ENCODE measurements at regions not wholly inside any gene's neighbourhood (a gene's known extent, or its start where the extent isn't known, plus 50 kb on each side); places are given as distances from the start of the nearest gene placed in this dataset.

GRCh38 chr5:163604013-163604412 lies 98.6 kb downstream of the MAT2B start:
- ATAC-seq (no peak), DNase-seq (no peak)
- ChIA-PET CTCF (no interaction called here), POLR2A (no interaction called here)
- no peaks in the 10 kb centered on the region for H3K9me3 Mint-ChIP-seq (ENCODE audit: insufficient read depth)
- no peak overlapping the region for H3K27ac Mint-ChIP-seq
- peaks cover 5% of the 10 kb centered on the region for H3K27me3 Mint-ChIP-seq (ENCODE audit: low read depth)
- H3K4me1 Mint-ChIP-seq (ENCODE audit: low read depth) = no peaks in the 10 kb centered on the region
- no peak overlapping the region for H3K4me3 Mint-ChIP-seq
- no peaks in the 10 kb centered on the region for H3K36me3 Mint-ChIP-seq (ENCODE audit: low read depth)

GRCh38 chr5:163607256-163607655 lies 101.8 kb downstream of the MAT2B start:
- ATAC-seq (no peak), DNase-seq (no peak)
- POLR2A ChIA-PET = no interaction called here
- Mint-ChIP-seq H3K27ac (no peak overlapping the region), H3K36me3 (ENCODE audit: low read depth) (no peaks in the 10 kb centered on the region), H3K4me3 (no peak overlapping the region), H3K4me1 (ENCODE audit: low read depth) (no peaks in the 10 kb centered on the region), H3K27me3 (ENCODE audit: low read depth) (peaks cover 5% of the 10 kb centered on the region), H3K9me3 (ENCODE audit: insufficient read depth) (no peaks in the 10 kb centered on the region)
- CTCF ChIA-PET = no interaction called here

GRCh38 chr5:163608621-163609020 lies 103.2 kb downstream of the MAT2B start:
- ATAC-seq (no peak), DNase-seq (no peak)
- Mint-ChIP-seq H3K4me1 (ENCODE audit: low read depth) (no peaks in the 10 kb centered on the region), H3K4me3 (no peak overlapping the region), H3K36me3 (ENCODE audit: low read depth) (no peaks in the 10 kb centered on the region), H3K27me3 (ENCODE audit: low read depth) (peaks cover 5% of the 10 kb centered on the region), H3K27ac (no peak overlapping the region), H3K9me3 (ENCODE audit: insufficient read depth) (no peaks in the 10 kb centered on the region)
- ChIA-PET POLR2A (interaction anchor here (1.1 kb wide), 1 partner anchor 72 kb away, joined by 3 read pairs; no protein-coding TSS in a partner anchor), CTCF (no interaction called here)

- POLR2A ChIA-PET = no interaction called here
- no peaks in the 10 kb centered on the region for H3K4me1 Mint-ChIP-seq (ENCODE audit: low read depth)
- no peak overlapping the region for H3K4me3 Mint-ChIP-seq
Observed at GRCh38 chr5:163609910-163610309, 104.5 kb downstream of the MAT2B start.

GRCh38 chr5:163612358-163613149 lies 107.1 kb downstream of the MAT2B start:
- Mint-ChIP-seq H3K4me3 (no peak overlapping the region), H3K36me3 (ENCODE audit: low read depth) (no peaks in the 10 kb centered on the region), H3K27ac (no peak overlapping the region), H3K4me1 (ENCODE audit: low read depth) (no peaks in the 10 kb centered on the region), H3K27me3 (ENCODE audit: low read depth) (no peaks in the 10 kb centered on the region), H3K9me3 (ENCODE audit: insufficient read depth) (no peaks in the 10 kb centered on the region)
- ATAC-seq = no peak
- DNase-seq = no peak
- CTCF ChIA-PET = no interaction called here
- POLR2A ChIA-PET = no interaction called here

More at GRCh38 chr5:163609910-163610309, 104.5 kb downstream of the MAT2B start:
- DNase-seq = no peak
- Mint-ChIP-seq H3K27me3 (ENCODE audit: low read depth) (peaks cover 5% of the 10 kb centered on the region), H3K27ac (no peak overlapping the region), H3K36me3 (ENCODE audit: low read depth) (no peaks in the 10 kb centered on the region), H3K9me3 (ENCODE audit: insufficient read depth) (no peaks in the 10 kb centered on the region)
- ATAC-seq = no peak
- CTCF ChIA-PET = no interaction called here

GRCh38 chr5:163613150-163613442 lies 107.7 kb downstream of the MAT2B start:
- ChIA-PET POLR2A (no interaction called here), CTCF (no interaction called here)
- ATAC-seq = no peak
- Mint-ChIP-seq H3K36me3 (ENCODE audit: low read depth) (no peaks in the 10 kb centered on the region), H3K4me1 (ENCODE audit: low read depth) (no peaks in the 10 kb centered on the region), H3K9me3 (ENCODE audit: insufficient read depth) (no peaks in the 10 kb centered on the region), H3K27ac (no peak overlapping the region), H3K27me3 (ENCODE audit: low read depth) (no peaks in the 10 kb centered on the region), H3K4me3 (no peak overlapping the region)
- no peak for DNase-seq

- DNase-seq (no peak), ATAC-seq (no peak)
- H3K27ac Mint-ChIP-seq = no peak overlapping the region
- no peaks in the 10 kb centered on the region for H3K36me3 Mint-ChIP-seq (ENCODE audit: low read depth)
- ChIA-PET POLR2A (no interaction called here), CTCF (no interaction called here)
- H3K4me3 Mint-ChIP-seq = no peak overlapping the region
- no peaks in the 10 kb centered on the region for H3K27me3 Mint-ChIP-seq (ENCODE audit: low read depth)
- no peaks in the 10 kb centered on the region for H3K4me1 Mint-ChIP-seq (ENCODE audit: low read depth)
- no peaks in the 10 kb centered on the region for H3K9me3 Mint-ChIP-seq (ENCODE audit: insufficient read depth)
Observed at GRCh38 chr5:163614787-163615186, 109.4 kb downstream of the MAT2B start.

GRCh38 chr5:163619273-163619934 lies 114.0 kb downstream of the MAT2B start:
- no peaks in the 10 kb centered on the region for H3K4me1 Mint-ChIP-seq (ENCODE audit: low read depth)
- no peak overlapping the region for H3K4me3 Mint-ChIP-seq
- ChIA-PET POLR2A (no interaction called here), CTCF (no interaction called here)
- H3K9me3 Mint-ChIP-seq (ENCODE audit: insufficient read depth) = no peaks in the 10 kb centered on the region
- no peaks in the 10 kb centered on the region for H3K36me3 Mint-ChIP-seq (ENCODE audit: low read depth)
- H3K27ac Mint-ChIP-seq = no peak overlapping the region
- DNase-seq (no peak), ATAC-seq (no peak)
- no peaks in the 10 kb centered on the region for H3K27me3 Mint-ChIP-seq (ENCODE audit: low read depth)

- Mint-ChIP-seq H3K9me3 (ENCODE audit: insufficient read depth) (no peaks in the 10 kb centered on the region), H3K27me3 (ENCODE audit: low read depth) (no peaks in the 10 kb centered on the region)
Observed at GRCh38 chr5:163619951-163620350, 114.5 kb downstream of the MAT2B start.

GRCh38 chr5:163622799-163623198 lies 117.4 kb downstream of the MAT2B start:
- ChIA-PET POLR2A (no interaction called here), CTCF (no interaction called here)
- H3K36me3 Mint-ChIP-seq (ENCODE audit: low read depth) = no peaks in the 10 kb centered on the region
- H3K27ac Mint-ChIP-seq = no peak overlapping the region
- ATAC-seq (no peak), DNase-seq (no peak)
- H3K27me3 Mint-ChIP-seq (ENCODE audit: low read depth) = no peaks in the 10 kb centered on the region
- H3K4me3 Mint-ChIP-seq = no peak overlapping the region
- H3K4me1 Mint-ChIP-seq (ENCODE audit: low read depth) = no peaks in the 10 kb centered on the region
- H3K9me3 Mint-ChIP-seq (ENCODE audit: insufficient read depth) = no peaks in the 10 kb centered on the region

More at GRCh38 chr5:163619951-163620350, 114.5 kb downstream of the MAT2B start:
- Mint-ChIP-seq H3K36me3 (ENCODE audit: low read depth) (no peaks in the 10 kb centered on the region), H3K27ac (no peak overlapping the region), H3K4me1 (ENCODE audit: low read depth) (no peaks in the 10 kb centered on the region), H3K4me3 (no peak overlapping the region)
- no peak for DNase-seq
- CTCF ChIA-PET = no interaction called here
- no peak for ATAC-seq
- POLR2A ChIA-PET = no interaction called here

- ATAC-seq = no peak
- ChIA-PET POLR2A (no interaction called here), CTCF (no interaction called here)
- Mint-ChIP-seq H3K36me3 (ENCODE audit: low read depth) (no peaks in the 10 kb centered on the region), H3K9me3 (ENCODE audit: insufficient read depth) (no peaks in the 10 kb centered on the region), H3K4me1 (ENCODE audit: low read depth) (no peaks in the 10 kb centered on the region), H3K27me3 (ENCODE audit: low read depth) (no peaks in the 10 kb centered on the region), H3K4me3 (no peak overlapping the region), H3K27ac (no peak overlapping the region)
- DNase-seq = no peak
Observed at GRCh38 chr5:163623524-163623923, 118.1 kb downstream of the MAT2B start.

GRCh38 chr5:163623986-163624385 lies 118.6 kb downstream of the MAT2B start:
- no peak overlapping the region for H3K27ac Mint-ChIP-seq

GRCh38 chr5:163624431-163624830 lies 119.0 kb downstream of the MAT2B start:
- H3K27me3 Mint-ChIP-seq (ENCODE audit: low read depth) = no peaks in the 10 kb centered on the region
- no peaks in the 10 kb centered on the region for H3K36me3 Mint-ChIP-seq (ENCODE audit: low read depth)
- CTCF ChIA-PET = no interaction called here
- POLR2A ChIA-PET = no interaction called here
- H3K4me1 Mint-ChIP-seq (ENCODE audit: low read depth) = no peaks in the 10 kb centered on the region
- DNase-seq (no peak), ATAC-seq (no peak)
- H3K27ac Mint-ChIP-seq = no peak overlapping the region
- no peak overlapping the region for H3K4me3 Mint-ChIP-seq
- H3K9me3 Mint-ChIP-seq (ENCODE audit: insufficient read depth) = no peaks in the 10 kb centered on the region

More at GRCh38 chr5:163623986-163624385, 118.6 kb downstream of the MAT2B start:
- H3K9me3 Mint-ChIP-seq (ENCODE audit: insufficient read depth) = no peaks in the 10 kb centered on the region
- no peaks in the 10 kb centered on the region for H3K27me3 Mint-ChIP-seq (ENCODE audit: low read depth)
- H3K4me1 Mint-ChIP-seq (ENCODE audit: low read depth) = no peaks in the 10 kb centered on the region
- CTCF ChIA-PET = no interaction called here
- no peak for ATAC-seq
- DNase-seq = no peak
- H3K4me3 Mint-ChIP-seq = no peak overlapping the region
- no peaks in the 10 kb centered on the region for H3K36me3 Mint-ChIP-seq (ENCODE audit: low read depth)
- POLR2A ChIA-PET = no interaction called here

Measured in activated CD8-positive, alpha-beta T cell treated with anti-CD3 and anti-CD28 coated beads, Interleukin-2, amount 10 ng/mL, durations not matched to agents 7 days and 5 days (primary cell).